ENCODE measurements at regions not wholly inside any gene's neighbourhood (a gene's known extent, or its start where the extent isn't known, plus 50 kb on each side); places are given as distances from the start of the nearest gene placed in this dataset.

GRCh38 chr7:138184191-138184590 is 107.9 kb downstream of the AKR1D1 start:
- H3K4me3 ChIP-seq: no peak overlapping the region
- H3K36me3 ChIP-seq (replicated peaks in 1 of 2; ENCODE audit: insufficient read depth in 1 of 2, low read depth in 2 of 2): no peaks in the 10 kb centered on the region
- intact Hi-C loops (cut with DNase I): no loop called here
- H3K9me3 ChIP-seq: peaks cover 0 to 9% (median 0%) of the 10 kb centered on the region in 3 donors
- H3K27ac ChIP-seq: no peak overlapping the region
- TF ChIP-seq, protein P1, sequence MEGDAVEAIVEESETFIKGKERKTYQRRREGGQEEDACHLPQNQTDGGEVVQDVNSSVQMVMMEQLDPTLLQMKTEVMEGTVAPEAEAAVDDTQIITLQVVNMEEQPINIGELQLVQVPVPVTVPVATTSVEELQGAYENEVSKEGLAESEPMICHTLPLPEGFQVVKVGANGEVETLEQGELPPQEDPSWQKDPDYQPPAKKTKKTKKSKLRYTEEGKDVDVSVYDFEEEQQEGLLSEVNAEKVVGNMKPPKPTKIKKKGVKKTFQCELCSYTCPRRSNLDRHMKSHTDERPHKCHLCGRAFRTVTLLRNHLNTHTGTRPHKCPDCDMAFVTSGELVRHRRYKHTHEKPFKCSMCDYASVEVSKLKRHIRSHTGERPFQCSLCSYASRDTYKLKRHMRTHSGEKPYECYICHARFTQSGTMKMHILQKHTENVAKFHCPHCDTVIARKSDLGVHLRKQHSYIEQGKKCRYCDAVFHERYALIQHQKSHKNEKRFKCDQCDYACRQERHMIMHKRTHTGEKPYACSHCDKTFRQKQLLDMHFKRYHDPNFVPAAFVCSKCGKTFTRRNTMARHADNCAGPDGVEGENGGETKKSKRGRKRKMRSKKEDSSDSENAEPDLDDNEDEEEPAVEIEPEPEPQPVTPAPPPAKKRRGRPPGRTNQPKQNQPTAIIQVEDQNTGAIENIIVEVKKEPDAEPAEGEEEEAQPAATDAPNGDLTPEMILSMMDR (IDR thresholded peaks at IDR 0.05): no peak
- no peak for TF ChIP-seq POLR2A (IDR thresholded peaks at IDR 0.05)
- WGBS, 2 donors: 91 to 95% methylated on average over 4 of the region's 4 CpGs
- H3K27me3 ChIP-seq: no peaks in the 10 kb centered on the region
- no peak for ATAC-seq
- H3K4me1 ChIP-seq: no peaks in the 10 kb centered on the region
- DNase-seq: no peak

GRCh38 chr7:138185132-138185908 is 109.1 kb downstream of the AKR1D1 start:
- TF ChIP-seq, protein P1 (IDR thresholded peaks at IDR 0.05): no peak
- TF ChIP-seq POLR2A (IDR thresholded peaks at IDR 0.05): no peak
- no peaks in the 10 kb centered on the region for H3K4me1 ChIP-seq
- no peak overlapping the region for H3K4me3 ChIP-seq
- WGBS, 2 donors: 88 to 90% methylated on average over 12 of the region's 12 CpGs
- peaks cover 0 to 9% (median 0%) of the 10 kb centered on the region in 3 donors for H3K9me3 ChIP-seq
- H3K27ac ChIP-seq: no peak overlapping the region
- intact Hi-C loops (cut with DNase I): no loop called here
- no peaks in the 10 kb centered on the region for H3K27me3 ChIP-seq
- no peak for ATAC-seq
- DNase-seq: no peak
- H3K36me3 ChIP-seq (replicated peaks in 1 of 2; ENCODE audit: insufficient read depth in 1 of 2, low read depth in 2 of 2): no peaks in the 10 kb centered on the region

- TF ChIP-seq, protein P1 (IDR thresholded peaks at IDR 0.05): no peak
- TF ChIP-seq POLR2A (IDR thresholded peaks at IDR 0.05): no peak
- H3K27ac ChIP-seq: no peak overlapping the region
- DNase-seq: no peak
These were observed 110.7 kb downstream of the AKR1D1 start for GRCh38 chr7:138186951-138187351.

GRCh38 chr7:138188290-138188858 is 112.1 kb downstream of the AKR1D1 start:
- H3K36me3 ChIP-seq (replicated peaks in 1 of 2; ENCODE audit: insufficient read depth in 1 of 2, low read depth in 2 of 2): no peaks in the 10 kb centered on the region
- H3K4me3 ChIP-seq: no peak overlapping the region
- DNase-seq (no peak), ATAC-seq (no peak)
- peaks cover 0 to 9% (median 0%) of the 10 kb centered on the region in 3 donors for H3K9me3 ChIP-seq
- no peak overlapping the region for H3K27ac ChIP-seq
- WGBS, 2 donors: 74 to 89% methylated on average over 8 of the region's 8 CpGs
- H3K4me1 ChIP-seq: no peaks in the 10 kb centered on the region
- no peaks in the 10 kb centered on the region for H3K27me3 ChIP-seq
- no peak for TF ChIP-seq POLR2A (IDR thresholded peaks at IDR 0.05)
- TF ChIP-seq, protein P1 (IDR thresholded peaks at IDR 0.05): no peak
- intact Hi-C loops (cut with DNase I): no loop called here

More at GRCh38 chr7:138186951-138187351, 110.7 kb downstream of the AKR1D1 start:
- H3K4me3 ChIP-seq: no peak overlapping the region
- H3K27me3 ChIP-seq: no peaks in the 10 kb centered on the region
- no peak for ATAC-seq
- no peaks in the 10 kb centered on the region for H3K4me1 ChIP-seq
- H3K9me3 ChIP-seq: peaks cover 0 to 9% (median 0%) of the 10 kb centered on the region in 3 donors
- no peaks in the 10 kb centered on the region for H3K36me3 ChIP-seq (replicated peaks in 1 of 2; ENCODE audit: insufficient read depth in 1 of 2, low read depth in 2 of 2)
- 83 to 92% methylated on average over 6 of the region's 6 CpGs for WGBS, 2 donors
- intact Hi-C loops (cut with DNase I): no loop called here
